Thyroid gland (tissue), 4 donors: ENCODE measurements at regions not wholly inside any gene's neighbourhood (a gene's known extent, or its start where the extent isn't known, plus 50 kb on each side); places are given as distances from the start of the nearest gene placed in this dataset.

Experiments
- DNase-seq, 2 donors: peaks; one replicate each; pipeline ENCODE4 v3.0.0-alpha.2; 2019
- H3K27ac ChIP-seq, 3 donors: fragments of 200-600 bp; sonication (generic); 1 replicate in 2 of 3; 2 replicates in 1 of 3; pipeline ENCODE4 v1.5.1; 2016 to 2019; ENCODE audit warnings: mild to moderate bottlenecking in 1 of 3, moderate library complexity in 1 of 3
- H3K27me3 ChIP-seq: fragments of 200-600 bp; sonication (generic); one replicate; pipeline ENCODE4 v1.5.1; 2019
- H3K36me3 ChIP-seq, 2 donors: fragments of 200-600 bp; sonication (generic); one replicate each; pipeline ENCODE4 v1.5.1; 2016 to 2019
- H3K4me1 ChIP-seq, 2 donors: fragments of 200-600 bp; sonication (generic); one replicate each; pipeline ENCODE4 v1.5.1; 2017 to 2019
- H3K4me3 ChIP-seq, 3 donors: fragments of 200-600 bp; sonication (generic); replicated peaks in 1 of 3; 1 replicate in 2 of 3; 2 replicates in 1 of 3; pipeline ENCODE4 v1.5.1; 2016; ENCODE audit warnings: mild to moderate bottlenecking in 1 of 3
- H3K9me3 ChIP-seq: fragments of 200-600 bp; sonication (generic); one replicate; pipeline ENCODE4 v1.5.1; 2017
- CTCF ChIP-seq, 6 experiments: fragments of 200-600 bp in 3 of 6; fragments of 450-650 bp in 3 of 6; sonication (generic) in 3 of 6; IDR thresholded peaks; one replicate each; pipeline ENCODE4 v1.5.1; 2016 to 2019; ENCODE audit warnings: antibody characterized with exemption in 6 of 6, mild to moderate bottlenecking in 2 of 6, inconsistent platforms in 1 of 6, moderate library complexity in 1 of 6
- POLR2A ChIP-seq, 2 donors: fragments of 450-650 bp; IDR thresholded peaks; one replicate each; pipeline ENCODE4 v1.6.1; 2017; ENCODE audit warnings: antibody characterized with exemption in 2 of 2, mild to moderate bottlenecking in 2 of 2, moderate library complexity in 1 of 2
- WGBS, 2 donors: methylation state at CpG; one replicate each; pipeline ENCODE4 v1.1.5; 2017; 5-methylcytosine and 5-hydroxymethylcytosine counted together
- intact Hi-C: fragments of 100-400 bp; cut with DNase I; formaldehyde crosslinking; loops from one replicate; pipeline ENCODE4 v1.15.1; 2023

DNA sequence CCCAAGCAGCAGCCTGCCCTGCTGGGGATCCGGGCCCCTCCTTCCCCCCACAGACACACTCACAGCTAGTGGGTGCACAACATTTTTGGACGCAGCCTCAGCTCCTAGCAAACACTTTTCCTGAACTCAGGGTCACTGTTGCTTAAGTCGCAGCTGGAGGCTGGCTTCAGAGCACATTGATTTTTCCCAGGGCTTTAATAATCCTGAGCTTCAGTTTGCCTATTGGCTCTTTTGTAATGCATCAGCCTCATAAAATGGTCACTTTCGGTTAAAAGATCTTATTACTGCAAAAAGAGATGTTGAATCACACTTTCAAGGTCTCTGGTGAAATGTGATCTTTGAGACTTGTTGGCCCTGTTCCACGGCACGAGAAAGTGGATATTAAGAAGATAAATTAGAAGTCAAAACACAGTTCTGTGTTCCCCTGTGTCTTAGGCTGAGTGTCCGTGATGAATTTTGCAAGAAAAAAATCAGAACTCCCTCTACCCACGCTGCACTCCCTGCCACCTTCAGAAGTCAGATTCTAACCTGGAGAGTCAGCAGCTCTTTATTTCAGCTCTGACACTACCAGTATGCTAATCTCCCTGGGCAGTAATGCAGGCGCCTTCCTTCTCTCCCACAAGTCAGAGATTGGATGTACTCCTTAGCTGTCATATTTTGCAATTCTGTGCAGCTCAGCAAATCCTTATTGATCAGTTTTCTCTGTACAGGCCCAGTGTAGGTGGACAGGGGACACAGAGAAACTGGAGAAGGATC lies 158.2 kb upstream of the E2F8 start:
- Histone ChIP-seq H3K36me3 (no peaks in the 10 kb centered on the region), H3K27me3 (no peaks in the 10 kb centered on the region), H3K27ac (peak overlapping the region in 1 of 3 donors; percentile 26), H3K4me1 (peaks cover 17 to 20% of the 10 kb centered on the region in 2 donors), H3K9me3 (no peaks in the 10 kb centered on the region), H3K4me3 (no peak overlapping the region)
- intact Hi-C loops = no loop called here
- TF ChIP-seq CTCF (IDR thresholded peaks at IDR 0.05) (no peak), POLR2A (IDR thresholded peaks at IDR 0.05) (no peak)
- 44 to 46% methylated on average over 9 of the region's 9 CpGs for WGBS, 2 donors
- peak; percentile 38 to 40 for DNase-seq

- DNase-seq = no peak
- H3K4me1 ChIP-seq = peaks cover 21% of the 10 kb centered on the region in 2 donors
- no peak for TF ChIP-seq POLR2A (IDR thresholded peaks at IDR 0.05)
- TF ChIP-seq CTCF (IDR thresholded peaks at IDR 0.05) = no peak
- no peaks in the 10 kb centered on the region for H3K36me3 ChIP-seq
- intact Hi-C loops = no loop called here
- peak overlapping the region in 1 of 3 donors; percentile 26 for H3K27ac ChIP-seq
- no peaks in the 10 kb centered on the region for H3K9me3 ChIP-seq
- no peak overlapping the region for H3K4me3 ChIP-seq
- 75 to 90% methylated on average over 5 of the region's 5 CpGs for WGBS, 2 donors
- no peaks in the 10 kb centered on the region for H3K27me3 ChIP-seq
Measured at GRCh38 chr11:19398273-19398672, 157.5 kb upstream of the E2F8 start.

DNA sequence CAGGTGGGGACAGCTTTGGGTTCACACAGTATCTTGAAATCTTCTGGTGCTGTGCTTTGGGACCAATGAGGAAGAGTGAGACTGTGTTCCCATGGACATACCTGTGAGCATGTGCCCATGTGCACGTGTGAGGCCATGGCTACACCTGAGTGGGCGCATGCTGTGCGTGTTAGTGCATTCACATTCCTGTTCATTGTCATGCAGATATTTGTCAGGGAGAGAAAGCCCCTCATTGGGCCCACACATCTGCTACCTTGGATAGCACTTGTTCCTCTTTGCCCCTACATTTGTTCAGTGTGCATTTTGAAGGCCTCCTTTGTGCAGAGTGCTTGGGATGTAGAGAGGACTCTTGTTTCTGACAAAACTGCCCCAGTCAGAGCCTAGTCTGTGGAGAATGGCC lies 154.3 kb upstream of the E2F8 start:
- Histone ChIP-seq H3K9me3 (no peaks in the 10 kb centered on the region), H3K27me3 (no peaks in the 10 kb centered on the region), H3K4me3 (no peak overlapping the region), H3K27ac (peak overlapping the region in 2 of 3 donors; percentile 56 to 60), H3K4me1 (peaks cover 21 to 26% of the 10 kb centered on the region in 2 donors), H3K36me3 (no peaks in the 10 kb centered on the region)
- TF ChIP-seq POLR2A (IDR thresholded peaks at IDR 0.05) (no peak), CTCF (IDR thresholded peaks at IDR 0.05) (no peak)
- 52 to 57% methylated on average over 3 of the region's 3 CpGs for WGBS, 2 donors
- intact Hi-C loops = no loop called here
- no peak for DNase-seq

DNA sequence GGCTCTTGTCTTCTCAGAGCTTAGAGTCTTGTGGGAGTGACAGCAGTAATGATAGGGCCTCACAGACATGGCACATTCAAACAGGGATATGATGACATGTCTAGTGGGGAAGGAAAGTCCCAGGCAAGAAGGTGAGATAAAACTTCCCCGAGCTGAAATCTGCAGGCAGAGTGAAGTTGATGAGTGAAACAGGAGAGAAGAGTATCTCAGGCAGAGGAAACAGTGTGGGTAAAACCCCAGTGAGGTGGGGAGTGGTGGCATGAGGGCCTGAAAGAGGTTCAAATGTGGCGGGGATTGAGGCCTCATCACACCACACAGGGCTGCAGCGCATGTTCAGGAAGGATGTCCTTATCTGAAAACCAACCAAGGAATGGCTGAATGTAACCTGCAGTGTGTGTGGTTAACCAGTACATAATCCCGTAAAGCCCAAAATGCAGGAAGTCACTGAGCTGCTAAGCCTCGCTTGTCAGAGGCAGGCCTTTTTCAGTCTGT lies 153.8 kb upstream of the E2F8 start:
- intact Hi-C loops = no loop called here
- 88 to 95% methylated on average over 5 of the region's 5 CpGs for WGBS, 2 donors
- H3K27ac ChIP-seq = peak overlapping the region in 2 of 3 donors; percentile 56 to 60
- no peaks in the 10 kb centered on the region for H3K36me3 ChIP-seq
- H3K9me3 ChIP-seq = no peaks in the 10 kb centered on the region
- no peaks in the 10 kb centered on the region for H3K27me3 ChIP-seq
- H3K4me1 ChIP-seq = peaks cover 24 to 31% of the 10 kb centered on the region in 2 donors
- TF ChIP-seq POLR2A (IDR thresholded peaks at IDR 0.05) = no peak
- no peak for TF ChIP-seq CTCF (IDR thresholded peaks at IDR 0.05)
- DNase-seq = no peak
- no peak overlapping the region for H3K4me3 ChIP-seq

- Histone ChIP-seq H3K4me3 (no peak overlapping the region), H3K27me3 (no peaks in the 10 kb centered on the region), H3K9me3 (no peaks in the 10 kb centered on the region), H3K36me3 (no peaks in the 10 kb centered on the region), H3K4me1 (peaks cover 24 to 32% of the 10 kb centered on the region in 2 donors), H3K27ac (peak overlapping the region in 2 of 3 donors; percentile 56 to 60)
- TF ChIP-seq POLR2A (IDR thresholded peaks at IDR 0.05) (no peak), CTCF (IDR thresholded peaks at IDR 0.05) (no peak)
- WGBS, 2 donors = 21 to 26% methylated on average over 1 of the region's 1 CpG
- DNase-seq = peak in 1 of 2 donors; percentile 24
- intact Hi-C loops = no loop called here
Measured at GRCh38 chr11:19393941-19394340, 153.2 kb upstream of the E2F8 start.
